Stimulated activated CD4-positive, alpha-beta T cell treated with anti-CD3 and anti-CD28 coated beads, Interleukin-2, amount 100 ng/mL, for 4 hours (primary cell): ENCODE measurements at regions not wholly inside any gene's neighbourhood (a gene's known extent, or its start where the extent isn't known, plus 50 kb on each side); places are given as distances from the start of the nearest gene placed in this dataset.

Experiments used
- DNase-seq: peaks from one replicate; pipeline ENCODE4 v3.0.0-alpha.2; 2020; ENCODE audit warnings: low read depth

GRCh38 chr10:6640433-6641040 lies 60.5 kb upstream of the PRKCQ start:
- no peak for DNase-seq

DNA sequence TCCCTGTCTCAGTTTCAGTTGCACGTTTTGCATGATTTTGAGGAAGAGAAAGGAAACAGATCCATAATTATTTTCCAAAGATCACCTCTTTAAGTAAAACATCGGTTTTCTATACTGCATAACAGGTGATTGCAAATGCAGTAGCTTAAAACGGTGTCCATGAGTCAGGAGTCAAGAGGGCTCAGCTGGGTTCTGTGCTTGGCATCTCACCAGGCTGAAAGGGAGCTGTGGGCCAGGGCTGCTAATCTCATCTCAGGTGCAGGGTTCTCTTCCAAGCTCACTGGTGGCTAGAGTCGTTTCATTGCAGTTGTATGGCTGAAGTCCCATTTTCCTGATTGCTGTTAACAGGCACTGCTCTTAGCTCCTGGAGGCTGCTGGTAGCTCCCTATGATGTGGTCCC lies 57.0 kb upstream of the PRKCQ start:
- no peak for DNase-seq

DNA sequence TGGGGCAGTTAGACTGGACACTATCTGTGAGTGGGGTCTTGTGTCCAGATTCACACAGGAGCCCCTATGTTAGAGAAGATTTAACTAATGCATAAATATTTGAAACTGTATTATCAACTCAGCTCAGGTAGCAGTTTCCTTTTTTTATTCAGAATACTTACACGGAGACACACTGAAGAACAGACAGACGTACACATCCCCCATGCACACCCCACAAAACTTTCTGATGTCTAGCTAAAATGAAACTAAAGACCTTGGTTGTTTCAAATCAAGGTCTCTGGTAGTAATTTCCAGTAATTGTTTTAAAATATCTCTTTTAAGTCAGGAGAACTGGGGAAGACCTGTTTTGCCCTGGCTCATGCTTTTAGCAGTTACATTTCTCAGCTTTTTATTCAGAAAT lies 55.7 kb upstream of the PRKCQ start:
- DNase-seq, result no peak
